Amniotic epithelial cell (primary cell): ENCODE measurements at regions not wholly inside any gene's neighbourhood (a gene's known extent, or its start where the extent isn't known, plus 50 kb on each side); places are given as distances from the start of the nearest gene placed in this dataset.
A peak's percentile ranks its signal among the peaks of the same experiment; 100 is the strongest.

Source experiments
- DNase-seq: peaks from one replicate; pipeline ENCODE4 v3.0.0-alpha.2; 2010; ENCODE audit warnings: low read depth

DNA sequence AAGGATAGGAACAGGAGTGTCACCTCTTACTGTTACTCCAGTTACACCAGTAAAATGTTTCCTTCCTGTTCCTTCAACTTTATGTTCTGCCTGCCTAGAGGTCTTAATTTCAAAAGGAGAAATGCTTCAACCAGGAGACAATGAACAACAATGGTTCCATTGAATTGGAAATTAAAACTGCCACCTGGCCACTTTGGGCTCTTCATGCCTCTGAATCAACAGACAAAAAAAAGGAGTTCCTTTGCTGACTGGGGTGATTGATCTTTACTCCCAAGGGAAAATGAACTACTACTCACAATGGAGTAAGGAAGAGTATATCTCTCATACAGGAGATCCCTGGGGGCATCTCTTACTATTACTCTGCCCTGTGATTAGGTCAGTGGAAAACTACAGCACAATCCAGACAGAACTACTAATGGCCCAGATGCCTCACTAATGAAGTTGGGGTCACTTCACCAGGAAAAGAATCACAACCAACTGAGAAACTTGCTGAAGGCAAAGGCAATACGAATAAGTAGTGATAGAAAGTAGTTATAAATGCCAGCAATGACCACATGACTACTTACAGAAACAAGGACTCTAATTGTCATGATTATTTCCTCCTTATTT, 76.6 kb upstream of the PRDX6 start:
- no peak for DNase-seq

DNA sequence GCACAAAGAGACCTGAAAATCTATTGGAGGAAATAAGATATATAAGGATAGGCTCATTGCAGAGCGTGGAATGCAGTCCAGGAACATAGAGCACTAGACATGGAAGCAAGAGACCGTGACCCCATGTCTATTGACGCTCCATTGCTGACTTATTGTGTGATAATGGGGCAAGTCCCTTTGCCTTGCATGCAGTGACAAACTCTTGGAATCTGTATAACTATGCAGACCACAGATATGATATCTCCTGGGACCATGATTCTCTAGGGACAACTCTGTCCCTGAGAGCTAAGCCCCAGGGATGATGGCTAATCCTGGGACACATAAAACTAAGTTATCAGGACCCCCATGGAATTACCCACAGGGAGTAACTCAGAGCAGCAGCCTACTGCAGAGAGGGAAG, 73.1 kb upstream of the PRDX6 start:
- no peak for DNase-seq

DNA sequence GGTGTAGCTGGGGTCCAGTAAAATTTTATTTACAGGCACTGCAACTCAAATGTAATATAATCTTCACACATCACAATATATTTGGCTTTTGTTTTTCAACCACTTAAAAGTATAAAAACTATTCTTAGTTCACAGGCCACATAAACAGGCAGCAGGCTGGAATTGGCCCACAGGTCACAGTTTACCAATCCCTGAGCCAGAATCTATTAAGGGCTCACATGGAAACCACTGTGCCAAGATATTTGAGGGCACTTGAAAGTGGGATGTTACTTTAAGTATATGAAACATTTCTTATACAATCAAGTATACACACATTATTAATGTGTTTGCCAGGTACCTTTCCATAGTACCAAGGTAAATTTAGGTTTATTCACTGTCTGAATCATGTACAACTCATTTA, 71.9 kb upstream of the PRDX6 start:
- DNase-seq = no peak

DNA sequence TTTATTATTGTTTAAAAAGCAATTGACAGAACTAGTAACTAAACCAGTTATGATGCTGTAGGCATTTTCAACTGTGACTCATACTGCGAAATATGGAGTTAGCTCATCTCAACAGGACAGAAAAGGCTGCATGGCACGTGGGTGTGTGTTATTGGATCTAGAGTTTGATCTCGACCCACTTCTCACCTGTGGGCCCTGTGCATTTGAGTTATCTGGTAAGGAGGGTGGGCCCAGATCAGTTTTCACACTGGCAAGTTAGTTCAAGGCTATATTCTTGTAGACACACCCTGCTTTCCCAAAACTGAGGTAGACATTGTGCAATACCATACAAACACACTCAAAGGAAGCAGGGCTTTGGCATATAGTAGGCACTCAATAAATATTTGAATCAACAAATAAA, 71.3 kb upstream of the PRDX6 start:
- DNase-seq = peak; percentile 74

DNA sequence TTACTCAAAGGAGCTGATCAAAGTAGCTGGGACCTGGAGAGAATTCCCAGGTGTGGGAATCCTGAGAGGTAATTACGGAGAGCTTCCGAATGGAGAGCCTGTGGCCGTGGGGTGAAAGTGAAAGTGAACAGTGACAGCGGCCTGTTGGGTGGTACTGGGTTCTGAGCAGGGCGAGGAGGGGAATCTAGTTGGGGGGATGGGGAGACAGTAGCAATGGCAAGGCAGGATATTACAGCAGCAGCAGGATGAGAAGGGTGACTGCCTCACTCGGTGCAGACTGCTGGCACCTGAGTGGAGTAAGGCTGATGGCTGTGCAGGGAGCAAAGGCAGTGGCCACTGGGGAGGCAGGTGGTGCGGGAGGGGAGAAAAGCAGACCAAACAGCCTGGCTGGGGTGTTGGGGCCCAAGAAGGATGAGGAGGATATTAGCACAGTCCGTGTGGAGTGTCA, 70.3 kb upstream of the PRDX6 start:
- no peak for DNase-seq

DNA sequence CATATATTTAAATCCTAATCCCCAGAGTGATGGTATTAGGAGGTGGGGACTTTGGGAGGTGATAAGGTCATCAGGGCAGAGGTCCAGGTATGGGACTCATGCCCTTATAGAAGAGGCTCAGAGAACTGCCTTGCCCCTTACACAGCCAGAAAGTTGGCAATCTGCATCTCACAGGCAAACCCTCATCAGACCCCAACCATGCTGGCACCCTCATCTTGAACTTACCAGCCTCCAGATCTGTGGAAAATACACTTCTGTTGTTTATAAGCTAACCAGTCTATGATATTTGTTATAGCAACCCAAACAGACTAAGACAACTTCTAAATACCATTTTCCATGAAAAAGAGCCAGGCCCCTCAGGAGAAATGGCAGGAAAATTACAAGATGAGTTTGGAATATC, 69.3 kb upstream of the PRDX6 start:
- DNase-seq = no peak

DNA sequence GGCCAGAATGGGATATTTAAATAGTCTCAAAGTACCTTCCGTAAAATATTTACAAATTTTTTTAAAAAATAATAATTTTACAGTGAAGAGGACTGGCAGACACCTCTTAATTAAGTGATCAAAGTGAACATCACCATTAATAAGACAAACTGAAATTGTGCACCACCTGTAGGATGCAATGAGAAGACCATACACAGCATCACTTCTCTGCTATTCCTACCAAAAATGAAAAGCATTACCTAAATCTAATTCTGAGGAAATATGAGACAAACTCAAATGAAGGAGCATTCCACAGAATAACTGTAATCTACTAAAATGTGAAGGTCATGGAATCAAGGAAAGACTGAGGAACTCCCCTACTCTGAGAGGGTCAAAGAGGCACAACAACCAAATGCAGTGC, 68.2 kb upstream of the PRDX6 start:
- no peak for DNase-seq

DNA sequence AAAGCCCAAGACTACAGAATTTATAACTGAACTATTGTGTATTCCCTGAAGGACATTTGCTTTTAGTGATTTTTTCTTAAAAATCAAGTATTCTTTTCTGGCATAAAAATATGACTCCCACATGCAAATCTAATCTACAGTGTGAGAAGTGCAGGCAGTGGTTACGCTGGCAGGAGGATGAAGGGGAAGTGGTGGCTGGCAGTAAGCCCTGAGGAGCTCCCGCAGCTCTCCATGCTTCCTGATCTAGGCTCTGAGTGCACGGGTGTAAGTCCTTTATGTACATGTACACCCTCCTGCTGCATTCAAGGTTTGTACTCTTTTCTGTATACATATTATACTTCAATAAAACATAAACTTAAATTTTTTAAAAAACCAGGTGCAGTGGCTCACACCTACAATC, 67.5 kb upstream of the PRDX6 start:
- DNase-seq = peak; percentile 91

DNA sequence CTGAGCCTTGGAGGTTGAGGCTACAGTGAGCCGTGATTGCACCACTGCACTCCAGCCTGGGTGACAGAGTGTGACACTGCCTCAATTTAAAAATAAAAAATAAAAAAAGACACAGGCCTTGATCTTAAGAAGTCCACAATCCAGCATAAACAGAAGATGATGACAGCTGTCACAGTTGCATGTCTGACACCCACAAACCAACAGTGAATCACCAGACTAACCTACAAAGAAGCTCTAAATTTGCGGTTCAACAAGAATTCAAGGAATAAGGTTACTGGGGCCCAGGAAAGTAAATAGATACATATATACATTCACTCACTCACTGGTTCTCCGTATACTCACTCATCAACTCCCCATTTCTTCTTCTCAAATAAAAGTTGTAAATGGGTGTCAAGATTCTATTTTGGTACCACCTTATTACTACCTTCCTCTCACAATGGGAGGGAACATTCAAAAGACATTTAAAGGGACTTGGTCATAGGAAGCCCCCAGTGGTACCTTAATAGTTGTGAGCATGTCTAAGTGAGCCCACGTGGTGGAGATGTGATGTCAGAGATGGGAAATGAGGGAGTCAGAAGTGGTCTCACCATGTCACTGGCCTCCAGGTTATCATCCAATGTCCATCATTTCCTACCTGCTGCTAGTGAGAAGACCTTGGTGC, 66.9 kb upstream of the PRDX6 start:
- DNase-seq = peak; percentile 67

DNA sequence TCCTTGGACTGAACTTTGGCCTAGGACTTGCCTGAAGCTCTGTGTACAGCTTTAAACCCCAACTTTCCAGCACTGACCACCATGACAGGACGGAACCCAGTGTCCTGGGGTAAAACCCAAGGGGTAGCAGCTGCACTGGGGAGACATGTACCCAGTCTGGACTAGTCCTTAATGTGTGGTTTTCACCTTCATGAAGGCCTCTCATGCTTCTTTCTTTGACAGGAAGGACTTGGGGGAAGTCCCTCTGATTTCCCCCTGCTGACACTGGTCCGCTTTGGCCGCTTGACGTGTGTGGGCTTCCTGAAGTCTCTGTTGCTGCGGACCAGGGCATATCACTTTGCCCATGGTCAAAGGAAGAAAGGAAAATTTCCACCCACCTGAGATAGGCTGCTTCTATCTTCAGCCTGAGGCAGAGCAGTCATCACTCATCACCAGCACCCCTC, 66.3 kb upstream of the PRDX6 start:
- no peak for DNase-seq

DNA sequence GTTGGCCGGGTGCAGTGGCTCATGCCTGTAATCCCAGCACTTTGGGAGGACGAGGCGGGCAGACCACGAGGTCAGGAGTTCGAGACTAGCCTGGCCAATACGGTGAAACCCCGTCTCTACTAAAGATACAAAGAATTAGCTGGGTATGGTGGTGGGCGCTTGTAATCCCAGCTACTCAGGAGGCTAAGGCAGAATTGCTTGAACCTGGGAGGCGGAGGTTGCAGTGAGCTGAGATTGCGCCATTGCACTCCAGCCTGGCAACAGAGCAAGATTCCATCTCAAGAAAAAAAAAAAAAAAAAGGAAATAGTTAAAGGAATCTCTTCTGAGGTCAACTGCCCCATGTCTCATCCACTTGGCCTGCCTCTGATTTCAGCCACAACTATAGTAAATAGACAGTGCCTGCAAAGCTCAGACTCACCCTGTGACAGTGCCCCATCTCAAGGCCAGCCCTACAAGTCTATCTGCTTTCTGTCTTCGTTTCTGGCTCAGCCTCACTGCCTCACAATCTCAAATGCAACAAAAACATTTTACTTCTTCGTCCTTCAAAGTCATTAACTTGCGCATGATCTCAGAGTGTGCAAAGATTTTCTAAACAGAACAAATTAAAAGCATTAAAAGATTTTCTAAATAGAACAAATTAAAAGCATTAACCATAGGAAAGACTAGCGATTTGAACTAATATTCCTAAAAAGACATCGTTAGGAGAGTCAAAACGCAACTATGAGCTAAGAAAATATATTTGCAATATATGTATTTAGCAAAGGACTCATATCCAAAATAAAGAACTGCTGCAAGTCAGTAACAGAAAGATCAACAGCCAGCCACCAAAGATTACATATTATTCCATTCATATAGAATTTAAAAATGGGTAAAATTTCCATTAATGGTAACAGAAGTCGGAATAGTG, 65.0 kb upstream of the PRDX6 start:
- peak; percentile 93 for DNase-seq

DNA sequence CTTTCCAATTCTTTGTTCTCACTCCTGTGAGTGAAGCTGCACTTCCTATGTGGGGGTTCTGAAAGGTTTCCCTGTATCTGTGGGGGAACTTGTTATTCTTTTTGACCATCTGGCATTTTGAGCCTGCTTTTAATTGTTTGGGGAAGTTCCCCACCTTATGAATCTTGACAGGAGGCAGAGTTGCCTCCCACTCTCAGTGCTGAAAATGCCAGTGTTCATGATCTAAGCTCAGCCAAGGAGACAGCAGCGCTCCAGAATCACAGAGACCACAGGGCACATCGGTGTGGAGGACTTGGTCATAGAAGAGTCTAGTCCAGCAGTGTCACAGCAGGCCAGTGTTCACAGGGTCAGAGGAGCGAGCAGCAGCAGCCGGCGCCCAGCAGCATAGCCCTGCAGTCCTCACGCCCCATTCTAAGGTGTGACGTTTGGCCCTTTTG, 63.8 kb upstream of the PRDX6 start:
- no peak for DNase-seq

DNA sequence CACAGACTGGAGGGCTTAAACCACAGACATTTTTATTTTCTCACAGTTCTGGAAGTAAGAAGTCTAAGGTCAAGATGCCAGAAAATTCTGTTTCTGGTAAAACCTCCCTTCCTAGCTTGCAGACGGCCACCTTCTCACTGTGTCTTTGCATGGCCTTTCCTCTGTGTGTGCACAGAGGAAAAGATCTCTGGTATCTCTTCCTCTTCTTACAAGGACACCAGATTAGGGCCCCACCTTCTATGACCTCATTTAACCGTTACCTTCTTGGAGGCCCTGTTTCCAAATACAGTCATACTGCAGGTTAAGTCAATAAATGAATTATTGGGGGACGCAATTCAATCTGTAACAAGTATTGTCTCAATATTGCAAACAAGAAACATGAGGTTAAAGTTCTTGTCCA, 63.0 kb upstream of the PRDX6 start:
- DNase-seq = no peak

DNA sequence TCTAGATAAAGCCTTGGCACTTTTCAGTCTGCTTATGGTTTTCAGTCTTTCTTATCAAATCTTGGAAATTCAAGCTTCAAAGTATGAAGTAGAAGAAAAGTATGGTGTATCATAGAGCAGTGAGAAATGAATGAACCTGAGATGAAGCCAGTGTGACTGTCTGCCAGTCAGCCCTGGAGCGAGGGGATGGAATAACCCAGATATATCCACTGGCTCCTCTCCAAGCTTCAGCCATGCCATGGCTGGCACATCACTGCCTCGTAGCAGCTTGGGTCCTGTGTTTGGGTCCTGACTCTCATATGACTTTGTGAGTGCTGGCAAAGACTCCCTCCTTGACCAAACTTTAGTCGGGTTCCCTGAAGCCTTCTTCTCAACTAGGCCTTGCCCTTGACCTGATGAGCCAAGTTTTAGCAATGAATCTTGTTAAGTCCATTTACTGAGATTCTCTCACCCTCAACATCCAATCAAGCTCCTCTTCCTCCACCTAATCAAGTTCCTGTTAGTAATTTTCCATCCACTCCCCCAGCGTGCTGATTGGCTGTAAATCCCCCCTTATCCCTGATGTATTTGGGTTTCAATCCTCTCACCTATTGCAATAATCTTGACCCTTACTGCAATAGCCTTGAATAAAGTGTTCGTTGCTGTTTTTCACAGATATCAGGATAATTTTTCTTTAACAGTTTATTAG, 62.5 kb upstream of the PRDX6 start:
- no peak for DNase-seq

DNA sequence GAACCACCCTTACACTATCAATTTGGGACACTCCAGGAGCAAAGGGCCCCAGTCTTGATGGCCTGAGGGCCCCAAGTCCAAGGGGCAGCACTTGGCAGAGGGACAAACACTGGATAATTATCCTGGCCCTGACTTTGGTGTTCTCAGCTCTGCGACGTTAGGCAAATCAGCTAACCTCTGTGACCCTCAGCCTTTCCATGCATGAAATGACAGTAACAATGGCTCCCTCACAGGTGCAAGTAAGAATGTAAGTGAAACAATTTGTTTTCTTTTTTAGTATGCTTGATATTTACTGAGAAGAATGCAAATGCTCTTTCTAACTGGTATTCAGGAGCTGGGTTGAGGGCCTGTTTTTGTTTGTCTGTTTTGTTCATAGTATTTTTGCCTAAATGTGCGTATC, 61.6 kb upstream of the PRDX6 start:
- no peak for DNase-seq

DNA sequence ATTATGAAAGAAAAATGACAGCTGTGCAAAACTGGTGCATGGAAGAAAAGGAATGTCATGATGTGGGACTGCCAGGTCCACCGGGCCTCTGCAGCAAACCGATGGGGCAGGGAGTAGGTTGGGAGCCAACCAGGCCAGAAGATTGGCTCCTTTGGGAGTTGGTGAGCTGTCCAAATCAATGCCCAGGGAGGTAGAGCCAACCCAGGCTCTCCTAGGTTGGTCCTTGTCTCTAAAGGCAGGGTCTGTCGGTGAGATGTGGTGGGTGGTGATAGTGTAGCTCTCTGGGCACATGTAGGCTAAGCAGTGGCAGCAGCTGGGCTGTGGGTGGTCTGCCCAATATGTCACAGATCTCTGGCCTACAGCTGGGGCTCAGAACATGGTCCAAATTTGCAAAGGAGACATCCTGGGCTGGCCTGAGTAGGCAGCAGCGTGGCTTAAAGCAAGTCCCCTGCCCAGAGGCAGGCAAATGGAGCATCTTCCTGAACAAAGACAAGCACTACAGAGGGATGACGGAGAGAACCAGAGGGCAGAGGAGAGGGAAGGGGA, 61.2 kb upstream of the PRDX6 start:
- DNase-seq = no peak

DNA sequence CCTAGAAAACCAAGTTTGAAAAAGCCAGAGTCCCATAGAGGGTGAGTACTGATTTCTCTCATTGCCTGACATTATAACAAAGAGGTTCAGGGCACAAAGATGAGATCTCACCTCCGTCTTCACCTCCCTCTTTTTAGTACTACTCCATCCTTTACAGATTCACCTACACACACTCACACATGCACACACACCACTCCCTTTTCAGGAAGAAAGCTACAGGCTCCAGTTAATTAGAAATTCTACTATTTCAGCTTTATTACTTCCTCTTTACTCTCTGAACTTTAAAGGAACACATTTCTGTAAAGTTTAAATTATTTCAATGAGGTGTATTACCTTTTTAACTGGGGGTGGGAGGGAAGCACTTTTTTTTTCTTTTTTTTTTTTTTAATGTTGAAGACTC, 59.6 kb upstream of the PRDX6 start:
- DNase-seq = no peak

DNA sequence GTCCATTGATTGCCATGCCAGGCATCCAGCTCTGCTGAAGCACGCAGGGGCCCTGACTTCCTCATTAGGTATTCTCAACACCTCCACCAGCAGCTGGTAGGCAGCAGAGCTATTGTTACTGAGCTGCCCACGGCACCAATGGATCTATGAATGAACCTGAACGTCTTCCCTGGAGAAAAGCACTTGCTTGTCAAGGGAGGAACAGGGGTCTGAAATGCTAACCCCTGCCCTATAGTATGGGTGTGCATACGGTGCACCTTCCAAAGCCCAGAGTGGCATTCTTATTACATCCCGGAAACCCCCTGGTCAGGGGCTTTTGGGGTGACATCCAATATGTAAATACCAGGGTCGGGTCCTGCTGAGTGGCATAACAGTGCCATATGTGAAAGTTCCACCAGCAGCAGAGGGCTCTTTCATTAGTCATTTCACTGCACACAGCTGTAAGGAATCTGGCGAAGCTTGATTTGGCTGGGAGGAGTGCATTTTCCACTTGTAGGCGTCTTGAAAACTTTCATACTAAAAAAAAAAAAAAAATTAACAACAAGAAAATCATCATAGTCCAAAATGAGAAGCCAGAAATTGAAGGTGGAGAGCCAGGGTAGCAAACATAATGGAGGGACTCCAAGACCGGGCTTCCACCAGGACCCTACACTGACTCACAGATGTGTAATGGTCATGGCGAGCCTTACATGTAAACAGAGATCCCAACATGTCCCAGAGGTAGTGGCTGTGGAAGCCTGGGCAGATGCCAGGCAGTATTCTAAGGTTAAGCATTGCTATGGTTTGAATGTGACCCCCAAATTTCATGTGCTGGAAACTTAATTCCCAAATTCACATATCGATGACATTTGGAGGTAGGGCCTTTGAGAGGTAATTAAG, 58.8 kb upstream of the PRDX6 start:
- no peak for DNase-seq

DNA sequence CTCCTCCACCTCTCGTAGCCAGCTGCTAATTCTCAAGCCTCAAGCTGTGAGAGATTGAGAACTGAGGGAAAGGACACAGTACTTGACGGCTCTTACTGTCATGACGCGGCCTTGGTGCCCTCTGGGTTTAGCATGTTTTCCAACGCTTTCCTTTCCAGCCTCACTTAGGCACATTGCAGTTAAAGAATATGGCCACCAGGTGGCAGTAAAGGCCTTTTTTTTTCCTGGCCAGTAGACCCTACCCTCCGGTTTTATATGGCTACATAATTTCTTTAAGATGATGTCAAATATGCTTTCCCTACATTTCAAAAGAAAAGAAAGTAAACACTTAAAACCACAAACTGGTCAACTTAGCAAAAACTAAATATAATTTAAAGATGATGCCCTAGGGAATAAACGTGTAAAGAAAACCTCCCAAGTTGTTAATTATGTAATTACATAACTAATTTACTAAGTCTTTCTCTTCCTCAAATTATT, 56.8 kb upstream of the PRDX6 start:
- peak; percentile 70 for DNase-seq

DNA sequence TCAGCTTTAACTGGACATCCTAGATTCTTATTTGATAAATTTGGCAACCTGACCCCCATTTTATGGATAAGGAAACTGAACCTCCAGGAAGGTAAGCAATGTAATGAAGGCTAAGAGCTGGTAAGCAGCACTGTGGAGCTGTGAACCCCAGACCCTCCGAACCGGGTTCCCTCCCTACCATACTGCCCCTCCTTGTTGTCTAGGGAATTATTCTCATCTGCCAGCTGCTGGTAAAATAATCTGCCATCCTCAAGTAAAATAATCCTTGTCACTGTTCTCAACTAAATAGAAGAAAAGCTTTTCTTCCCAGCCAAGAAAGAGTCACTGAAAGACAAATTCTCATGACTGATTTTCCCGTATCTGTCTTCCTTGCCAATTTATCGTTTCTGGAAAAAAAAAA, 55.8 kb upstream of the PRDX6 start:
- DNase-seq = no peak

DNA sequence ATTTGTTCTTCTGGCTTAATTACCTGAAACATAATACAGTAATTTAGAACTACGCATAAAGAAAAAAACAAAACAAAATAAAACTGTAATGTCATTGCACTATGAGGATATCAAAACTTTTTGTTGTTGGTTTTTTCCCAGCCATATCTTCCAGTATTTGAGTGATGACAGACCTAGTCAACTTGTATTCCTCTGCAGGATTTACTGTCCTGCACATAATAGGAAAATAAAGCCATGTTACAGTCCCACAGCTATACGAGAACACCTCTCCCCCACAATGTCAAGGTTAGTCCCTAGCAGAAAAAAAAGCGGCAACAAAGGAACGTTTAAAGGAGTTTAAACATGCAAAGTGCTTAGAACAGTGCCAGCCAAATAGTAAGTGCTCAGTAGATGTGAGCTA, 55.3 kb upstream of the PRDX6 start:
- no peak for DNase-seq
